OCI-LY3 (cell line): ENCODE measurements at regions not wholly inside any gene's neighbourhood (a gene's known extent, or its start where the extent isn't known, plus 50 kb on each side); places are given as distances from the start of the nearest gene placed in this dataset.

Experiments
- H2AFZ ChIP-seq: fragments of 200-600, 300-600 bp; shearing (Covaris generic); 2 replicates; pipeline ENCODE4 v1.6.0; 2014; ENCODE audit warnings: antibody characterized with exemption, low read depth, low read length
- H3K27ac ChIP-seq: fragments of 200-600, 300-600 bp; sonication (generic); 2 replicates; pipeline ENCODE4 v1.5.1; 2014; ENCODE audit warnings: mild to moderate bottlenecking, low read length, moderate library complexity, mixed read lengths
- H3K27me3 ChIP-seq: fragments of 200-600, 300-600 bp; sonication (generic); 2 replicates; pipeline ENCODE4 v1.6.1; 2014; ENCODE audit warnings: low read depth, low read length, mixed read lengths
- H3K36me3 ChIP-seq: fragments of 200-600, 300-600 bp; sonication (generic); replicated peaks from 2 replicates; pipeline ENCODE3; 2014; ENCODE audit warnings: low read depth, low read length, mixed read lengths
- H3K4me1 ChIP-seq: fragments of 300-600, 200-600 bp; sonication (generic); 2 replicates; pipeline ENCODE4 v1.6.1; 2014; ENCODE audit warnings: low read length, mixed read lengths
- H3K4me2 ChIP-seq: fragments of 200-600, 300-600 bp; sonication (generic); 2 replicates; pipeline ENCODE4 v1.6.1; 2014; ENCODE audit warnings: low read length, mixed read lengths
- H3K4me3 ChIP-seq: fragments of 300-600, 200-600 bp; sonication (generic); 2 replicates; pipeline ENCODE4 v1.5.1; 2014; ENCODE audit warnings: antibody characterized with exemption, mild to moderate bottlenecking, low read length, moderate library complexity
- H3K79me2 ChIP-seq: fragments of 300-600, 200-600 bp; shearing (Covaris generic); 2 replicates; pipeline ENCODE4 v1.6.1; 2014; ENCODE audit warnings: mild to moderate bottlenecking, low read length, mixed read lengths
- H3K9ac ChIP-seq: fragments of 300-600, 200-600 bp; shearing (Covaris generic); 2 replicates; pipeline ENCODE4 v1.6.0; 2014; ENCODE audit warnings: mild to moderate bottlenecking, low read length, moderate library complexity
- H3K9me3 ChIP-seq: fragments of 200-600, 300-600 bp; shearing (Covaris generic); 2 replicates; pipeline ENCODE4 v1.6.1; 2014; ENCODE audit warnings: low read length, mixed read lengths; ENCODE audit not compliant: insufficient read depth
- H4K20me1 ChIP-seq: fragments of 200-600, 300-600 bp; sonication (generic); 2 replicates; pipeline ENCODE4 v1.6.1; 2016; ENCODE audit warnings: low read length, mixed read lengths; ENCODE audit not compliant: insufficient read depth
- CTCF ChIP-seq: fragments of 200-600, 300-600 bp; sonication (generic); IDR thresholded peaks from 2 replicates; pipeline ENCODE4 v1.5.1; 2014; ENCODE audit warnings: antibody characterized with exemption, low read length, low read depth
- EZH2phosphoT487 ChIP-seq: fragments of 200-600 bp; shearing (Covaris generic); IDR thresholded peaks from 2 replicates; pipeline ENCODE4 v1.6.1; 2018; ENCODE audit warnings: antibody characterized with exemption, mixed run types, low read depth

- Histone ChIP-seq H3K4me1 (peaks cover 8% of the 10 kb centered on the region; the same call in 1 of the 2 replicates), H3K27ac (no peak overlapping the region), H3K27me3 (peaks cover 5% of the 10 kb centered on the region; the same call in 1 of the 2 replicates), H3K9ac (no peak overlapping the region), H2AFZ (0 out of 2 replicates have a peak overlapping the region, but pooled peaks have one; percentile 39), H3K4me2 (no peak overlapping the region), H3K79me2 (no peaks in the 10 kb centered on the region), H4K20me1 (no peaks in the 10 kb centered on the region), H3K9me3 (0 out of 2 replicates have a peak, but pooled peaks cover 4% of the 10 kb centered on the region), H3K36me3 (no peaks in the 10 kb centered on the region), H3K4me3 (no peak overlapping the region)
- TF ChIP-seq EZH2phosphoT487 (no peak), CTCF (peak; percentile 54)
Observed at GRCh38 chr17:65418622-65419021, 142.8 kb downstream of the AXIN2 start.

GRCh38 chr17:65417406-65418221 lies 143.8 kb downstream of the AXIN2 start:
- no peaks in the 10 kb centered on the region for H3K36me3 ChIP-seq
- no peak overlapping the region for H3K4me2 ChIP-seq
- no peak overlapping the region for H3K27ac ChIP-seq
- TF ChIP-seq EZH2phosphoT487: no peak
- no peak for TF ChIP-seq CTCF
- 0 out of 2 replicates have a peak, but pooled peaks cover 4% of the 10 kb centered on the region for H3K9me3 ChIP-seq
- peaks cover 5% of the 10 kb centered on the region; the same call in 1 of the 2 replicates for H3K27me3 ChIP-seq
- peaks cover 8% of the 10 kb centered on the region; the same call in 1 of the 2 replicates for H3K4me1 ChIP-seq
- H3K79me2 ChIP-seq: no peaks in the 10 kb centered on the region
- H2AFZ ChIP-seq: no peak overlapping the region
- no peaks in the 10 kb centered on the region for H4K20me1 ChIP-seq
- H3K9ac ChIP-seq: no peak overlapping the region
- no peak overlapping the region for H3K4me3 ChIP-seq

- Histone ChIP-seq H4K20me1 (no peaks in the 10 kb centered on the region), H3K27ac (no peak overlapping the region), H3K36me3 (no peaks in the 10 kb centered on the region), H3K4me2 (no peak overlapping the region), H3K4me3 (no peak overlapping the region), H3K9me3 (0 out of 2 replicates have a peak, but pooled peaks cover 1% of the 10 kb centered on the region), H3K9ac (no peak overlapping the region), H3K79me2 (no peaks in the 10 kb centered on the region), H3K4me1 (peaks cover 8% of the 10 kb centered on the region; the same call in 1 of the 2 replicates), H3K27me3 (peaks cover 3% of the 10 kb centered on the region; the same call in 1 of the 2 replicates), H2AFZ (no peak overlapping the region)
- no peak for TF ChIP-seq CTCF
- TF ChIP-seq EZH2phosphoT487: no peak
Observed at GRCh38 chr17:65415991-65416390, 145.5 kb downstream of the AXIN2 start.

- TF ChIP-seq EZH2phosphoT487 (no peak), CTCF (no peak)
- H3K4me3 ChIP-seq: no peak overlapping the region
- H3K9ac ChIP-seq: no peak overlapping the region
- H3K27me3 ChIP-seq: no peaks in the 10 kb centered on the region
- no peak overlapping the region for H2AFZ ChIP-seq
- H3K4me2 ChIP-seq: peak overlapping the region; percentile 17; the same call in 1 of the 2 replicates
- H4K20me1 ChIP-seq: no peaks in the 10 kb centered on the region
- no peaks in the 10 kb centered on the region for H3K36me3 ChIP-seq
- no peaks in the 10 kb centered on the region for H3K9me3 ChIP-seq
- no peaks in the 10 kb centered on the region for H3K79me2 ChIP-seq
- peak overlapping the region; percentile 18; the same call in 1 of the 2 replicates for H3K27ac ChIP-seq
- peaks cover 8% of the 10 kb centered on the region; the same call in 1 of the 2 replicates for H3K4me1 ChIP-seq
Observed at GRCh38 chr17:65413390-65413789, 148.1 kb downstream of the AXIN2 start.
